Stimulated activated CD4-positive, alpha-beta T cell treated with anti-CD3 and anti-CD28 coated beads, Interleukin-2, amount 100 ng/mL, for 48 hours (primary cell): ENCODE measurements at regions not wholly inside any gene's neighbourhood (a gene's known extent, or its start where the extent isn't known, plus 50 kb on each side); places are given as distances from the start of the nearest gene placed in this dataset.
A peak's percentile ranks its signal among the peaks of the same experiment; 100 is the strongest.

Experiments used
- DNase-seq, 2 donors: peaks; one replicate each; pipeline ENCODE4 v3.0.0-alpha.2; 2020

- DNase-seq, result no peak
These were observed 94.4 kb upstream of the INSIG1 start for GRCh38 chr7:155203059-155203881.

- no peak for DNase-seq
These were observed 93.6 kb upstream of the INSIG1 start for GRCh38 chr7:155203882-155204691.

- DNase-seq, result no peak
These were observed 92.8 kb upstream of the INSIG1 start for GRCh38 chr7:155204744-155205367.

GRCh38 chr7:155205368-155206317 lies 92.0 kb upstream of the INSIG1 start:
- peak; percentile 71 to 78 for DNase-seq

- DNase-seq, result peak; percentile 54 to 66
These were observed 91.2 kb upstream of the INSIG1 start for GRCh38 chr7:155206318-155207020.

GRCh38 chr7:155207326-155208002 lies 90.2 kb upstream of the INSIG1 start:
- DNase-seq, result no peak

GRCh38 chr7:155208681-155209477 lies 88.8 kb upstream of the INSIG1 start:
- DNase-seq, result no peak

- no peak for DNase-seq
These were observed 88.0 kb upstream of the INSIG1 start for GRCh38 chr7:155209478-155210319.

- DNase-seq, result no peak
These were observed 87.3 kb upstream of the INSIG1 start for GRCh38 chr7:155210356-155210755.

- no peak for DNase-seq
These were observed 86.5 kb upstream of the INSIG1 start for GRCh38 chr7:155211173-155211572.

- DNase-seq, result no peak
These were observed 85.9 kb upstream of the INSIG1 start for GRCh38 chr7:155211761-155212160.

GRCh38 chr7:155212301-155213015 lies 85.2 kb upstream of the INSIG1 start:
- no peak for DNase-seq

GRCh38 chr7:155213385-155213784 lies 84.3 kb upstream of the INSIG1 start:
- no peak for DNase-seq

GRCh38 chr7:155213955-155214740 lies 83.5 kb upstream of the INSIG1 start:
- DNase-seq, result no peak

- DNase-seq, result no peak
These were observed 81.9 kb upstream of the INSIG1 start for GRCh38 chr7:155215576-155216325.

- DNase-seq, result no peak
These were observed 81.0 kb upstream of the INSIG1 start for GRCh38 chr7:155216475-155217272.
